ENCODE measurements at regions not wholly inside any gene's neighbourhood (a gene's known extent, or its start where the extent isn't known, plus 50 kb on each side); places are given as distances from the start of the nearest gene placed in this dataset.
"Not testable (repeated sequence)": the region's sequence is repeated elsewhere in the genome, so short reads cannot be mapped to it uniquely, and the experiment has no call there.

GRCh38 chrX:112377481-112377880, 294.9 kb upstream of the TRPC5 start:
- no peak overlapping the region for H3K27ac ChIP-seq
- no peak for DNase-seq (ENCODE audit: low read depth, low spot score)

GRCh38 chrX:112368371-112368770, 285.8 kb upstream of the TRPC5 start:
- no peak for DNase-seq (ENCODE audit: low read depth, low spot score)

GRCh38 chrX:112367065-112367464, 284.5 kb upstream of the TRPC5 start:
- no peak overlapping the region for H3K27ac ChIP-seq
- DNase-seq (ENCODE audit: low read depth, low spot score) = no peak

More at GRCh38 chrX:112368371-112368770, 285.8 kb upstream of the TRPC5 start:
- H3K27ac ChIP-seq = no peak overlapping the region

GRCh38 chrX:112359906-112360305, 277.3 kb upstream of the TRPC5 start:
- no peak for DNase-seq (ENCODE audit: low read depth, low spot score)
- H3K27ac ChIP-seq = no peak overlapping the region

DNA sequence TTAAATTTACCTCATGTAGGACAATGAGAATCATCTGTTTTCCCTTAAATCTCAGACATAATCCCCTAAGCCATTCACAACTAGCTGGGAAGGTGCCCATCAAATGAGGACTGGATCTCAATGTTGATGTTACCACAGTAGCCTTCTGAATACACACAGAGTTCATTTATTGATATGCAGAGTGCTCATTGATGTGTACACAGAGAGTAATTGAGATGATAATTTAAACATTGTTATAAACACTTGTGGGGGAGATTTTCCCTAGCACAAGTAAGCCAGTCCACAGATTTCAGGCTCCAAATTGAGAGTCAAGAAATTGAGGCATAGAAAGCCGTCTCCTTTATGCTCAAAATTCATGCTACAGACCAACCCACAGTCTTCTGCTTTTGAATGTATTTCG, 273.4 kb upstream of the TRPC5 start:
- no peak for DNase-seq (ENCODE audit: low read depth, low spot score)
- no peak overlapping the region for H3K27ac ChIP-seq

DNA sequence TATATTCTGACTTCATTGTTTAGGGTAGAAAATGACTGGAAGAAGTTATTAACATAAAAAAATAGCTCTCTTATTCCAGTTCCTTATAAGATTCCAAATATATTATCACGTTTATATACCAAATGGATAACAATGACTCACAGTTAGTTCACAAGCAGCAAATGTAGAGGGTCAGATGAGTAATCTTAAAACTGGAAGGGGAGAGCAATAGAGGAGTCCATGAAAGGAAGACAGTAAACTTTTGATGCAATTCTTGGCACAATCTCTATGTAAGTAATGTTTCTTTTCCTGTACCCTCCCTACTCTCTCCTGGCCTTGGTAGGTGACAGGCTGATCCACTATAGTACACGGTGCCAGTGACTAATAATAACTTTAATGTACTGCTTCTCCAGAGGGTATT, 259.0 kb upstream of the TRPC5 start:
- H3K27ac ChIP-seq = no peak overlapping the region
- no peak for DNase-seq (ENCODE audit: low read depth, low spot score)

DNA sequence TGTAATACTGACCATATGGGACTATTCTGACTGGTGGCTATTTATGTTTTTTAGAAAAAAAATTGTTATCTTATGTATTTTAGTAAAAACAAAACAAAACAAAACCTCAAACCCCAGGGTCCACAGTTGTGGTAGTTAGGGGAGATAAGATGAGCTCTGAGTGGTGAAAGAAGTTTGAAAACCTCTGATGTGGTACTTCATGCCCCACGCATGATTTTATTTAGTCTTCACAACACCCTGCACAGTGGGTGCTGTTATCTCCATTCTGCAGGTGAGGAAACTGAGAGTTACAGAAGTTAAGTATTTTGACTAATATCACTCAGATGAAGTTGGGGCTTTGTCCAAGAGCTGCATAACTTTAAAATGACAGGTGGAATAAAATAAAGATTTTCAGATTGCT, 230.6 kb upstream of the TRPC5 start:
- no peak for DNase-seq (ENCODE audit: low read depth, low spot score)
- no peak overlapping the region for H3K27ac ChIP-seq

GRCh38 chrX:112306027-112306426, 223.5 kb upstream of the TRPC5 start:
- no peak for DNase-seq (ENCODE audit: low read depth, low spot score)
- no peak overlapping the region for H3K27ac ChIP-seq

GRCh38 chrX:112279940-112280339, 197.4 kb upstream of the TRPC5 start:
- DNase-seq (ENCODE audit: low read depth, low spot score) = no peak
- no peak overlapping the region for H3K27ac ChIP-seq

- no peak overlapping the region for H3K27ac ChIP-seq
- no peak for DNase-seq (ENCODE audit: low read depth, low spot score)
These were observed 188.4 kb upstream of the TRPC5 start for GRCh38 chrX:112270991-112271390.

GRCh38 chrX:112266136-112266535, 183.6 kb upstream of the TRPC5 start:
- DNase-seq (ENCODE audit: low read depth, low spot score) = no peak

GRCh38 chrX:112259375-112259774, 176.8 kb upstream of the TRPC5 start:
- H3K27ac ChIP-seq = no peak overlapping the region
- no peak for DNase-seq (ENCODE audit: low read depth, low spot score)

More at GRCh38 chrX:112266136-112266535, 183.6 kb upstream of the TRPC5 start:
- H3K27ac ChIP-seq = no peak overlapping the region

DNA sequence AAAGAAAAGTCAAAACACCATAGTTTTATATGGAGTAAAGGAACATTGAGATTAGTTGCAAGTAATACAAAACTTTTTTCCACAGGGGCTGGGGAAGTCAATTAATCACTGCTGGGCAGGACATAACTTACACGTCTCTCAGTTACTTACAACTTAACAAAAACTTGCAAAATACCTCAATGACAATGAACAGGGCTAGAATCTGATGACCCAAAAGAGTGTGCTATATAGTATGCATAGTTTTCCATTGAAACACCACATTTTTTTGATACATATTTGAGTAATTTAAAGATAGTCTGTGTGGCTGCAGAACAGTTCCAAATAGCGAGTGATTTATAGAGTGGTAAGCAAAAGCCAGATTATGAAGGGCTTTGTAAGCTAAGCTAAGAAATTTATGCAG, 172.3 kb upstream of the TRPC5 start:
- H3K27ac ChIP-seq = no peak overlapping the region
- no peak for DNase-seq (ENCODE audit: low read depth, low spot score)

DNA sequence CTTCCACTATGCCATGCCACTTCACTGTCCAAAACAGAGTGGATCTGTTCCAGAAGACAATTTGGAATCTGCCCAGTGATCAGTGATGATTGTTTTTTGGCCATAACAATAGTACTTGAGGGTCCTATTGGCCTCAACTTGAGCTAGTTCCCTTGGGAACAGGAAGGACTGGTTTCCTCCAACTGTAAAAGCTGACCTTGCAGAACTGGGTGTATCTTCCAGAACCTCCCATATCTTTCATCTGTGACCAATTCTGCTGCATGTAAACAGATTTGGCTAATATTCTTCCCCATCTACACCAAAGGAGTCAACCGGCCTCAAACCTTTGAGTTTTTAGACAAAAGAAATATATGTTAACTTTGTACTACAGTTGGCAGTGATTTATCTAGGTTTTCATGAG, 165.1 kb upstream of the TRPC5 start:
- no peak overlapping the region for H3K27ac ChIP-seq
- DNase-seq (ENCODE audit: low read depth, low spot score) = no peak

- no peak overlapping the region for H3K27ac ChIP-seq
- no peak for DNase-seq (ENCODE audit: low read depth, low spot score)
These were observed 153.0 kb upstream of the TRPC5 start for GRCh38 chrX:112235547-112235946.

DNA sequence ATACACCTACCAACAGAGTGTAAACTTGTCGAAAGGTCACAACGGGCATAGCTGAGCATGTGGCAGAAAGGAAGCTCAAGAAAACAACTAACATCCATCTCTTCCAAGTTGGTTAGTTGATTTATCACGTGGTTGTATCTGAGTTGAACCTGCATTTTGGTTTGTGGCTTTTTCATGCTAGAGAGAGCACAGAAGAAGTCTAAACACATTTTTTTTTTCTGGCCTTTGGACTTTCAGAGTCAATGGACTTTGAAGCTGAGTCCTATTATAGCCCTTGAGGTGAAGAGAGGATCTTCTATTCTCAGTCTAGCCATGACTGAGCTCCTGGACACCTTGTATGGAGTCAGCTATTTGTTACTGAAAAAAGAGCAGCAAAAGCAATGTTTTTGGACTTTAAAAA, 150.6 kb upstream of the TRPC5 start:
- H3K27ac ChIP-seq = no peak overlapping the region
- DNase-seq (ENCODE audit: low read depth, low spot score) = no peak

GRCh38 chrX:112226795-112227194, 144.2 kb upstream of the TRPC5 start:
- DNase-seq (ENCODE audit: low read depth, low spot score); H3K27ac ChIP-seq: not testable (repeated sequence)

GRCh38 chrX:112223391-112223790, 140.8 kb upstream of the TRPC5 start:
- H3K27ac ChIP-seq = no peak overlapping the region

DNA sequence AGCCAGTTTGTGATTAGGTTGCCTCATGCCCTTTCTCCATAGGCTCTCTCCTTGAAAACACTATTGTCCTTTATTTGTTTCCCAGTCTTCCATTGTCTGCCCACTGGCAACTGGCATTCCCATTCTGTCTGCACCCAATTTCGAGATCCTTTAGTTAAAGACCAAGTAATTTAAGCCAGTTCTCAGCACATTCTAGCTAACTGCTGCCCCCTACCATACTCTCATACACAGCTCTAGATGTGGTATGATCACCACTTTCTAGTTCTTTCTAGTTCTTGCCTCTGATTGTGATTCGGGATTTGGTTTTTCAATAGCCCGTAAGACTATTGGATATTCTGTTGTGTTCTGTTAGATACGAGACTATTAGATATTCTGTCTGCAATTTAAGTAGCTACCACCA, 135.8 kb upstream of the TRPC5 start:
- no peak overlapping the region for H3K27ac ChIP-seq
- no peak for DNase-seq (ENCODE audit: low read depth, low spot score)

More at GRCh38 chrX:112223391-112223790, 140.8 kb upstream of the TRPC5 start:
- no peak for DNase-seq (ENCODE audit: low read depth, low spot score)

DNA sequence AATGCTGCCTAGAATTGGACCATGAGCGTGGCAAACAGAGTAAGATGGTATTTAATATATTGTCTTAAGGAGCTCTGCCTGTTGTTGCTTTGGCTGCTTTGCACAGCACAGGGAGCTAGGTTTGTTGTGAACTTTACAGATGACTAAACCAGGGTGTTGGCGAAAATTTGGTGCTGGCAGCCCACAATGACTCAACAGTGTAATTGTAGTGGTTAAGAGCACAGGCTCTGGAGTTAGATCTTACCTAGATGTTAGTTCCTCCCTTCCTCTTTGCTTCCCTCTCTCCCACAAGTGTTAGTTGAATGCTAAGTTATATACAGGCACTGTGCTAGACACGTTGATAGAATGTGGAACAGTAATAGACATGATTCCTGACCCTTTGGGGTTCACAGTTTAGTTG, 128.9 kb upstream of the TRPC5 start:
- H3K27ac ChIP-seq = no peak overlapping the region
- peak; percentile 0 for DNase-seq (ENCODE audit: low read depth, low spot score)

GRCh38 chrX:112197840-112198239, 115.3 kb upstream of the TRPC5 start:
- H3K27ac ChIP-seq = no peak overlapping the region
- DNase-seq (ENCODE audit: low read depth, low spot score) = no peak

GRCh38 chrX:112190646-112191045, 108.1 kb upstream of the TRPC5 start:
- DNase-seq (ENCODE audit: low read depth, low spot score) = no peak
- no peak overlapping the region for H3K27ac ChIP-seq

- DNase-seq (ENCODE audit: low read depth, low spot score); H3K27ac ChIP-seq: not testable (repeated sequence)
These were observed 98.8 kb upstream of the TRPC5 start for GRCh38 chrX:112181361-112181760.

Data from epithelial cell of prostate (primary cell).